Endothelial cell of umbilical vein (primary cell): ENCODE measurements at regions not wholly inside any gene's neighbourhood (a gene's known extent, or its start where the extent isn't known, plus 50 kb on each side); places are given as distances from the start of the nearest gene placed in this dataset.

ENCODE experiments used
- EZH2 ChIP-seq: IDR thresholded peaks from 2 replicates; pipeline ENCODE4 v1.6.1; 2012; ENCODE audit warnings: borderline replicate concordance, low read depth, mild to moderate bottlenecking, moderate library complexity, low read length, inconsistent platforms; ENCODE audit not compliant: severe bottlenecking
- POLR2A ChIP-seq: IDR thresholded peaks from 2 replicates; pipeline ENCODE4 v1.6.1; 2012; ENCODE audit warnings: low read depth, mild to moderate bottlenecking, control low read depth, low read length
- POLR2AphosphoS5 ChIP-seq: IDR thresholded peaks from 2 replicates; pipeline ENCODE4 v1.6.1; 2012; ENCODE audit warnings: low read depth, mild to moderate bottlenecking, control low read depth, low read length, moderate library complexity; ENCODE audit not compliant: insufficient read depth
- TF ChIP-seq, protein P1 (sequence below), 2 donors: IDR thresholded peaks; 1 replicate in 1 of 2; 2 replicates in 1 of 2; pipeline ENCODE4 v1.5.1; 2011; ENCODE audit warnings: low read length in 2 of 2, mild to moderate bottlenecking in 2 of 2, moderate library complexity in 2 of 2, control low read depth in 1 of 2, inconsistent platforms in 1 of 2, low read depth in 1 of 2; ENCODE audit not compliant: insufficient read depth in 1 of 2; ENCODE audit errors: extremely low read depth in 1 of 2

DNA sequence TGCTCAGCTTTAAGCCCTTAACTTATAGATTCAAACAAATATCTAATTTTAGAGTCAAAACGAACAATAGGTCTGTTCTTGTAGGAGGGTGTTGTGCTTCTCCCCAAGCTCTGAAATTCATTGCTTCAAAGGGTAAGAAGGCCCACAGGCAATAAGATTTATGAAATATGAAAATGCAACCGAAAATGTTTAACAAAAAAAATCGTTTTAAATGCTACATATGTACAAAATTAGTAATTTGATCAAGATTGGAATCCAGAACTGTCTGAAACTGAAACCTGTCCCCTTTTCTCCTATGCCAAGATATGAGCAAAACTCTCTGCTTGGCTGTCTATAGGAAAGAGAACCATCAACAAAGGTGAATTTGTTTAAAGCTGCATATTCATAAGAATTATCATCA is 534.3 kb downstream of the PLPP3 start:
- TF ChIP-seq EZH2: no peak
- TF ChIP-seq, protein P1, sequence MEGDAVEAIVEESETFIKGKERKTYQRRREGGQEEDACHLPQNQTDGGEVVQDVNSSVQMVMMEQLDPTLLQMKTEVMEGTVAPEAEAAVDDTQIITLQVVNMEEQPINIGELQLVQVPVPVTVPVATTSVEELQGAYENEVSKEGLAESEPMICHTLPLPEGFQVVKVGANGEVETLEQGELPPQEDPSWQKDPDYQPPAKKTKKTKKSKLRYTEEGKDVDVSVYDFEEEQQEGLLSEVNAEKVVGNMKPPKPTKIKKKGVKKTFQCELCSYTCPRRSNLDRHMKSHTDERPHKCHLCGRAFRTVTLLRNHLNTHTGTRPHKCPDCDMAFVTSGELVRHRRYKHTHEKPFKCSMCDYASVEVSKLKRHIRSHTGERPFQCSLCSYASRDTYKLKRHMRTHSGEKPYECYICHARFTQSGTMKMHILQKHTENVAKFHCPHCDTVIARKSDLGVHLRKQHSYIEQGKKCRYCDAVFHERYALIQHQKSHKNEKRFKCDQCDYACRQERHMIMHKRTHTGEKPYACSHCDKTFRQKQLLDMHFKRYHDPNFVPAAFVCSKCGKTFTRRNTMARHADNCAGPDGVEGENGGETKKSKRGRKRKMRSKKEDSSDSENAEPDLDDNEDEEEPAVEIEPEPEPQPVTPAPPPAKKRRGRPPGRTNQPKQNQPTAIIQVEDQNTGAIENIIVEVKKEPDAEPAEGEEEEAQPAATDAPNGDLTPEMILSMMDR (IDR thresholded peaks at IDR 0.05; ENCODE audit: extremely low read depth in 1 of 2, insufficient read depth in 1 of 2, low read depth in 1 of 2, low read length in 2 of 2): no peak
- no peak for TF ChIP-seq POLR2A
- TF ChIP-seq POLR2AphosphoS5: no peak
